A549 (cell line): ENCODE measurements at regions not wholly inside any gene's neighbourhood (a gene's known extent, or its start where the extent isn't known, plus 50 kb on each side); places are given as distances from the start of the nearest gene placed in this dataset.

Experiments
- ATAC-seq, 2 experiments: fragments of 200-7000 bp in 1 of 2; fragments of >200 bp in 1 of 2; cut with Nextera tagmentation in 1 of 2; cut with Tn5 transposase in 1 of 2; 3 replicates each; pipeline versions ENCODE4 v1.8.0 to v1.9.1; 2018 to 2020; ENCODE audit warnings: mild to moderate bottlenecking in 1 of 2, moderate library complexity in 1 of 2
- CTCF ChIA-PET: fragments of 300-600 bp; sonication (Branson Sonifier 250); formaldehyde crosslinking; extraction: SDS; loops from one replicate; lab custom pipeline; 2021; ENCODE audit warnings: antibody characterized with exemption, inconsistent platforms; lab: Yijun Ruan, JAX
- POLR2A ChIA-PET: fragments of 350-600 bp; formaldehyde crosslinking; extraction: SDS; loops from one replicate; lab custom pipeline; 2021; ENCODE audit warnings: antibody characterized with exemption, inconsistent platforms; lab: Yijun Ruan, JAX
- DNase-seq, 2 experiments: peaks; one replicate each; pipeline versions ENCODE4 v3.0.0 to v3.0.0-alpha.2; 2011 to 2016; ENCODE audit warnings: low read depth in 1 of 2, low spot score in 1 of 2
- FAIRE-seq: peaks from 2 replicates; lab custom pipeline; 2011; peaks lifted over from hg19 to GRCh38; lab: Jason Lieb, UNC
- H3K27ac ChIP-seq, 2 experiments: fragments of >200 bp; sonication (Bioruptor Twin); formaldehyde crosslinking; 3 replicates each; pipeline ENCODE4 v1.5.1; 2016 to 2017
- H3K4me1 ChIP-seq: fragments of >200 bp; sonication (Bioruptor Twin); formaldehyde crosslinking; 3 replicates; pipeline ENCODE4 v1.6.1; 2016
- H3K4me2 ChIP-seq: fragments of >200 bp; sonication (Bioruptor Twin); formaldehyde crosslinking; 3 replicates; pipeline ENCODE4 v1.6.1; 2016
- H3K4me3 ChIP-seq: fragments of >200 bp; sonication (Bioruptor Twin); formaldehyde crosslinking; 3 replicates; pipeline ENCODE4 v1.5.1; 2016
- H3K9me3 ChIP-seq: fragments of >200 bp; sonication (Bioruptor Twin); formaldehyde crosslinking; 3 replicates; pipeline ENCODE4 v1.6.1; 2016
- BCL3 ChIP-seq: fragments of >200 bp; sonication (Bioruptor Twin); formaldehyde crosslinking; IDR thresholded peaks from 3 replicates; pipeline ENCODE4 v1.6.1; 2016
- BHLHE40 ChIP-seq: IDR thresholded peaks from 2 replicates; pipeline ENCODE4 v1.6.1; 2012; ENCODE audit warnings: low read depth, low read length, inconsistent platforms
- CBX8 ChIP-seq: fragments of 200-600 bp; sonication (generic); IDR thresholded peaks from 2 replicates; pipeline ENCODE4 v1.6.1; 2016
- CEBPB ChIP-seq, 2 experiments: fragments of >200 bp in 1 of 2; sonication (Bioruptor Twin) in 1 of 2; formaldehyde crosslinking in 1 of 2; IDR thresholded peaks; 2 replicates each; pipeline ENCODE4 v1.6.1; 2012 to 2016
- CHD2 ChIP-seq: fragments of 150-350 bp; IDR thresholded peaks from 2 replicates; pipeline ENCODE4 v1.6.1; 2014; ENCODE audit warnings: low read length; ENCODE audit not compliant: partially characterized antibody
- CHD4 ChIP-seq: fragments of 200-600 bp; sonication (generic); IDR thresholded peaks from 2 replicates; pipeline ENCODE4 v1.6.1; 2016; ENCODE audit warnings: antibody characterized with exemption, mild to moderate bottlenecking, borderline replicate concordance
- CTCF ChIP-seq: fragments of >200 bp; sonication (Bioruptor Twin); formaldehyde crosslinking; IDR thresholded peaks from 3 replicates; pipeline ENCODE4 v1.5.1; 2016
- E2F6 ChIP-seq: IDR thresholded peaks from 2 replicates; pipeline ENCODE4 v1.6.1; 2012; ENCODE audit warnings: low read depth, borderline replicate concordance
- EHF ChIP-seq: fragments of 250-450 bp; sonication (Bioruptor Pico); IDR thresholded peaks from 2 replicates; pipeline ENCODE4 v1.5.0; 2020; ENCODE audit warnings: mild to moderate bottlenecking
- EHMT2 ChIP-seq: fragments of 200-600 bp; sonication (generic); IDR thresholded peaks from 2 replicates; pipeline ENCODE4 v1.6.1; 2016; ENCODE audit warnings: antibody characterized with exemption, low read depth, mild to moderate bottlenecking, moderate library complexity
- EP300 ChIP-seq, 2 experiments: fragments of >200 bp; sonication (Bioruptor Twin); formaldehyde crosslinking; IDR thresholded peaks; 2 replicates in 1 of 2; 3 replicates in 1 of 2; pipeline ENCODE4 v1.6.1; 2016 to 2017
- ESRRA ChIP-seq: fragments of 150-350 bp; IDR thresholded peaks from 2 replicates; pipeline ENCODE4 v1.6.1; 2014; ENCODE audit warnings: mild to moderate bottlenecking, low read length, borderline replicate concordance
- FOSL2 ChIP-seq, 2 experiments: fragments of 450-650 bp in 1 of 2; fragments of >200 bp in 1 of 2; sonication (Bioruptor Twin) in 1 of 2; formaldehyde crosslinking; IDR thresholded peaks; 2 replicates each; pipeline versions ENCODE4 v1.5.0 to v1.6.1; 2016 to 2020; ENCODE audit warnings: mild to moderate bottlenecking in 1 of 2, moderate library complexity in 1 of 2
- GATA3 ChIP-seq: IDR thresholded peaks from 2 replicates; pipeline ENCODE4 v1.6.1; 2012; ENCODE audit warnings: borderline replicate concordance
- HDAC2 ChIP-seq: fragments of 200-600 bp; sonication (generic); IDR thresholded peaks from 2 replicates; pipeline ENCODE4 v1.6.1; 2016
- HOXA7 ChIP-seq: fragments of 250-450 bp; sonication (Bioruptor Pico); IDR thresholded peaks from 2 replicates; pipeline ENCODE4 v1.5.0; 2020; ENCODE audit warnings: mild to moderate bottlenecking, moderate library complexity
- HOXB13 ChIP-seq: fragments of 250-450 bp; sonication (Bioruptor Pico); IDR thresholded peaks from 2 replicates; pipeline ENCODE4 v1.5.0; 2020; ENCODE audit warnings: low read depth, mild to moderate bottlenecking, moderate library complexity
- JUNB ChIP-seq: fragments of >200 bp; sonication (Bioruptor Twin); formaldehyde crosslinking; IDR thresholded peaks from 2 replicates; pipeline ENCODE4 v1.6.1; 2016
- KDM1A ChIP-seq: fragments of 200-600 bp; sonication (generic); IDR thresholded peaks from 2 replicates; pipeline ENCODE4 v1.6.1; 2016; ENCODE audit warnings: low read depth, mild to moderate bottlenecking
- KDM5A ChIP-seq: fragments of 200-600 bp; sonication (generic); IDR thresholded peaks from 2 replicates; pipeline ENCODE4 v1.6.1; 2016; ENCODE audit warnings: antibody characterized with exemption, mild to moderate bottlenecking
- MAX ChIP-seq: IDR thresholded peaks from 2 replicates; pipeline ENCODE4 v1.6.1; 2012
- MAZ ChIP-seq: fragments of 150-350 bp; IDR thresholded peaks from 2 replicates; pipeline ENCODE4 v1.6.1; 2014; ENCODE audit warnings: antibody characterized with exemption, low read depth, low read length, borderline replicate concordance
- MYC ChIP-seq: IDR thresholded peaks from 2 replicates; pipeline ENCODE4 v1.6.1; 2012; ENCODE audit warnings: mild to moderate bottlenecking, inconsistent platforms, low read length, improper control_type of control experiment, borderline replicate concordance
- NR3C1 ChIP-seq: fragments of >200 bp; sonication (Bioruptor Twin); formaldehyde crosslinking; IDR thresholded peaks from 3 replicates; pipeline ENCODE4 v1.6.1; 2017
- PHF8 ChIP-seq: fragments of 200-600 bp; sonication (generic); IDR thresholded peaks from 2 replicates; pipeline ENCODE4 v1.6.1; 2016; ENCODE audit warnings: low read depth, mild to moderate bottlenecking, antibody characterized with exemption, moderate library complexity, borderline replicate concordance
- POLR2AphosphoS2 ChIP-seq: conservative IDR thresholded peaks from 2 replicates; pipeline ENCODE4 v1.6.1; 2012; ENCODE audit warnings: low read length, improper control_type of control experiment, inconsistent platforms
- RARB ChIP-seq: fragments of 250-450 bp; sonication (Bioruptor Pico); IDR thresholded peaks from 2 replicates; pipeline ENCODE4 v1.8.0; 2021; ENCODE audit warnings: mild to moderate bottlenecking, moderate library complexity
- RNF2 ChIP-seq: fragments of 200-600 bp; sonication (generic); IDR thresholded peaks from 2 replicates; pipeline ENCODE4 v1.6.1; 2016; ENCODE audit warnings: low read depth, mild to moderate bottlenecking, antibody characterized with exemption, moderate library complexity, borderline replicate concordance
- TFCP2L1 ChIP-seq: fragments of 250-450 bp; sonication (Bioruptor Pico); IDR thresholded peaks from 2 replicates; pipeline ENCODE4 v1.5.0; 2021; ENCODE audit warnings: mild to moderate bottlenecking
- USF2 ChIP-seq: fragments of 450-650 bp; IDR thresholded peaks from 2 replicates; pipeline ENCODE4 v1.6.1; 2014; ENCODE audit warnings: antibody characterized with exemption
- ZFP36 ChIP-seq: fragments of 450-650 bp; IDR thresholded peaks from 2 replicates; pipeline ENCODE4 v1.6.1; 2014; ENCODE audit warnings: borderline replicate concordance; ENCODE audit not compliant: partially characterized antibody
- WGBS: methylation state at CpG from one replicate; pipeline ENCODE4 v1.1.6; 2017; ENCODE audit errors: missing lambda C conversion rate; 5-methylcytosine and 5-hydroxymethylcytosine counted together

- Histone ChIP-seq H3K4me2 (no peak overlapping the region), H3K9me3 (peaks cover 10% of the 10 kb centered on the region; the same call in 2 of the 3 replicates), H3K27ac (no peak overlapping the region), H3K4me3 (no peak overlapping the region), H3K4me1 (no peaks in the 10 kb centered on the region)
- ATAC-seq, result no peak
- FAIRE-seq, result no peak
- TF ChIP-seq FOSL2 (IDR thresholded peaks at IDR 0.05) (no peak), FOSL2 (CRISPR knock-in tag; IDR thresholded peaks at IDR 0.05) (no peak), MAZ (no peak), BHLHE40 (no peak), NR3C1 (no peak), CBX8 (no peak), RARB (no peak), TFCP2L1 (CRISPR knock-in tag) (no peak), CTCF (no peak), CHD4 (no peak), POLR2AphosphoS2 (no peak), HOXA7 (no peak), KDM1A (no peak), BCL3 (no peak), EHMT2 (no peak), HOXB13 (CRISPR knock-in tag) (no peak), E2F6 (no peak), HDAC2 (no peak), PHF8 (no peak), KDM5A (no peak), JUNB (no peak)
- DNase-seq, result no peak
- POLR2A ChIA-PET, result no interaction called here
- CTCF ChIA-PET, result interaction anchor here (1.6 kb wide), 1 partner anchor 110 kb away, joined by 3 read pairs; no protein-coding TSS in a partner anchor
- WGBS, result 82% methylated on average over 13 of the region's 13 CpGs
Measured at GRCh38 chr11:88433536-88434230, 96.1 kb upstream of the CTSC start.

- DNase-seq (no peak), FAIRE-seq (no peak), ATAC-seq (no peak)
- WGBS, result 69% methylated on average over 9 of the region's 9 CpGs
- POLR2A ChIA-PET, result no interaction called here
- H3K4me2 ChIP-seq, result no peak overlapping the region
- H3K27ac ChIP-seq, result no peak overlapping the region
- no peak overlapping the region for H3K4me3 ChIP-seq
- CTCF ChIA-PET, result interaction anchor here (1.2 to 1.6 kb wide), 3 partner anchors 10 to 112 kb away, joined by 3 to 5 read pairs (median 3); no protein-coding TSS in a partner anchor
- no peaks in the 10 kb centered on the region for H3K4me1 ChIP-seq
- H3K9me3 ChIP-seq, result peaks cover 8% of the 10 kb centered on the region; the same call in 2 of the 3 replicates
- TF ChIP-seq CHD2 (no peak), GATA3 (no peak), MAZ (no peak), MYC (no peak), CHD4 (no peak), ESRRA (no peak), CTCF (no peak), USF2 (no peak), ZFP36 (no peak), EHF (CRISPR knock-in tag) (no peak), EP300 (IDR thresholded peaks at IDR 0.05) (no peak), RNF2 (no peak), CEBPB (IDR thresholded peaks at IDR 0.05) (no peak), MAX (no peak)
Measured at GRCh38 chr11:88431675-88432341, 94.3 kb upstream of the CTSC start.
